Keratinocyte (primary cell): ENCODE measurements at regions not wholly inside any gene's neighbourhood (a gene's known extent, or its start where the extent isn't known, plus 50 kb on each side); places are given as distances from the start of the nearest gene placed in this dataset.

Source experiments
- DNase-seq: peaks from one replicate; pipeline ENCODE4 v3.0.0-alpha.2; 2011; ENCODE audit warnings: low read depth, missing footprints, low spot score
- FAIRE-seq: peaks from 2 replicates; lab custom pipeline; 2011; peaks lifted over from hg19 to GRCh38; lab: Jason Lieb, UNC
- H2AFZ ChIP-seq: 2 replicates; pipeline ENCODE4 v1.6.0; 2012; ENCODE audit warnings: low read length, control low read depth, inconsistent platforms; ENCODE audit not compliant: control insufficient read depth
- H3K27ac ChIP-seq: 2 replicates; pipeline ENCODE4 v1.5.1; 2011; ENCODE audit warnings: low read length; ENCODE audit not compliant: control insufficient read depth, insufficient read depth
- H3K27me3 ChIP-seq: 3 replicates; pipeline ENCODE4 v1.6.0; 2011; ENCODE audit warnings: low read length; ENCODE audit not compliant: control insufficient read depth, insufficient read depth; ENCODE audit errors: extremely low read depth
- H3K36me3 ChIP-seq, 2 experiments: 2 replicates in 1 of 2; 3 replicates in 1 of 2; pipeline ENCODE4 v1.5.1; 2011; ENCODE audit warnings: low read length in 2 of 2, mild to moderate bottlenecking in 1 of 2; ENCODE audit not compliant: control insufficient read depth in 2 of 2, insufficient read depth in 2 of 2; ENCODE audit errors: extremely low read depth in 1 of 2
- H3K4me1 ChIP-seq: 3 replicates; pipeline ENCODE4 v1.5.1; 2011; ENCODE audit warnings: low read length; ENCODE audit not compliant: control insufficient read depth, insufficient read depth; ENCODE audit errors: extremely low read depth
- H3K4me2 ChIP-seq: 3 replicates; pipeline ENCODE4 v1.6.0; 2011; ENCODE audit warnings: low read depth, low read length; ENCODE audit not compliant: control insufficient read depth, insufficient read depth; ENCODE audit errors: extremely low read depth
- H3K4me3 ChIP-seq, 3 experiments: fragments of 200-600 bp in 1 of 3; sonication (generic) in 1 of 3; 2 replicates in 2 of 3; 3 replicates in 1 of 3; pipeline ENCODE4 v1.5.1; 2011 to 2016; ENCODE audit warnings: low read length in 3 of 3, mild to moderate bottlenecking in 3 of 3, control low read depth in 2 of 3, inconsistent platforms in 1 of 3, low read depth in 1 of 3, mixed read lengths in 1 of 3, mixed run types in 1 of 3, moderate library complexity in 1 of 3; ENCODE audit not compliant: control insufficient read depth in 2 of 3, insufficient read depth in 2 of 3; ENCODE audit errors: extremely low read depth in 1 of 3
- H3K79me2 ChIP-seq: 2 replicates; pipeline ENCODE4 v1.6.0; 2012; ENCODE audit warnings: low read length; ENCODE audit not compliant: control insufficient read depth, insufficient read depth
- H3K9ac ChIP-seq: 3 replicates; pipeline ENCODE4 v1.6.0; 2011; ENCODE audit warnings: low read length; ENCODE audit not compliant: control insufficient read depth, insufficient read depth; ENCODE audit errors: extremely low read depth
- H3K9me1 ChIP-seq: 3 replicates; pipeline ENCODE4 v1.6.0; 2011; ENCODE audit warnings: low read length; ENCODE audit not compliant: control insufficient read depth, insufficient read depth; ENCODE audit errors: extremely low read depth
- H3K9me3 ChIP-seq: 2 replicates; pipeline ENCODE4 v1.5.1; 2012; ENCODE audit warnings: low read depth, low read length; ENCODE audit not compliant: control insufficient read depth
- H4K20me1 ChIP-seq: 3 replicates; pipeline ENCODE4 v1.6.0; 2011; ENCODE audit warnings: low read length; ENCODE audit not compliant: control insufficient read depth, insufficient read depth; ENCODE audit errors: extremely low read depth
- EZH2 ChIP-seq: IDR thresholded peaks from one replicate; pipeline ENCODE4 v1.6.1; 2012; ENCODE audit warnings: inconsistent platforms, mild to moderate bottlenecking, low read length, moderate library complexity
- dilution Hi-C: fragments of 300-500 bp; cut with MboI; formaldehyde crosslinking; loops from one replicate; pipeline ENCODE4 v1.7.0; 2020; ENCODE audit warnings: low sequenced_read_pairs; ENCODE audit not compliant: extremely low pct_ligation_motif_present
- TF ChIP-seq, protein P1 (sequence below), 3 experiments: IDR thresholded peaks in 1 of 3; conservative IDR thresholded peaks in 1 of 3; optimal IDR thresholded peaks in 1 of 3; 2 replicates in 2 of 3; 3 replicates in 1 of 3; pipeline versions ENCODE3 to v1.5.1; 2011; ENCODE audit warnings: low read length in 3 of 3, mild to moderate bottlenecking in 3 of 3, moderate library complexity in 2 of 3, control low read depth in 1 of 3, inconsistent platforms in 1 of 3; ENCODE audit not compliant: insufficient read depth in 2 of 3; ENCODE audit errors: extremely low read depth in 1 of 3

DNA sequence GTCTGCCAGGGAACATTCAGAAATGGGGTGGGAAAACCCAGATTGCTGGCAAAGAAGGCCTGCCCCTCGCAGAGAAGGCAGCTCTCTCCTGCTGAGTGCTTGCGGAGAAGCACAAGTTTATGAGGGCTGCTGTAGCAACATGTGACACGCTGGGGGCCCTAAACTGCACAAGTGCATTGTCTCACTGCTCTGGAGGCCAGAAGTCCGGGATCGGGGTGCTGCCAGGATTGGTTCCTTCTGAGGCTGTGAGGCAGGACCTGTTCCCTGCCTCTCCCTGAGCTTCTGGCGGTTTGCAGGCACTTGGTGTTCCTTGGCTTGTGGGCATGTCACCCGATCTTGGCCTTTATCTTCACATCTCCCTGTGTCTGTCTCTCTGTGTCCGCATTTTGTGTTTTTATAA is 75.6 kb upstream of the NEURL1B start:
- H3K4me3 ChIP-seq = no peak overlapping the region
- H3K9me3 ChIP-seq = no peaks in the 10 kb centered on the region
- dilution Hi-C loops = no loop called here
- H3K36me3 ChIP-seq = no peaks in the 10 kb centered on the region
- DNase-seq (no peak), FAIRE-seq (no peak)
- no peak overlapping the region for H3K9ac ChIP-seq
- peaks cover 15% of the 10 kb centered on the region for H3K4me1 ChIP-seq
- no peak overlapping the region for H2AFZ ChIP-seq
- no peak overlapping the region for H3K27ac ChIP-seq
- H4K20me1 ChIP-seq = no peaks in the 10 kb centered on the region
- no peak overlapping the region for H3K4me2 ChIP-seq
- TF ChIP-seq EZH2 = no peak
- TF ChIP-seq, protein P1, sequence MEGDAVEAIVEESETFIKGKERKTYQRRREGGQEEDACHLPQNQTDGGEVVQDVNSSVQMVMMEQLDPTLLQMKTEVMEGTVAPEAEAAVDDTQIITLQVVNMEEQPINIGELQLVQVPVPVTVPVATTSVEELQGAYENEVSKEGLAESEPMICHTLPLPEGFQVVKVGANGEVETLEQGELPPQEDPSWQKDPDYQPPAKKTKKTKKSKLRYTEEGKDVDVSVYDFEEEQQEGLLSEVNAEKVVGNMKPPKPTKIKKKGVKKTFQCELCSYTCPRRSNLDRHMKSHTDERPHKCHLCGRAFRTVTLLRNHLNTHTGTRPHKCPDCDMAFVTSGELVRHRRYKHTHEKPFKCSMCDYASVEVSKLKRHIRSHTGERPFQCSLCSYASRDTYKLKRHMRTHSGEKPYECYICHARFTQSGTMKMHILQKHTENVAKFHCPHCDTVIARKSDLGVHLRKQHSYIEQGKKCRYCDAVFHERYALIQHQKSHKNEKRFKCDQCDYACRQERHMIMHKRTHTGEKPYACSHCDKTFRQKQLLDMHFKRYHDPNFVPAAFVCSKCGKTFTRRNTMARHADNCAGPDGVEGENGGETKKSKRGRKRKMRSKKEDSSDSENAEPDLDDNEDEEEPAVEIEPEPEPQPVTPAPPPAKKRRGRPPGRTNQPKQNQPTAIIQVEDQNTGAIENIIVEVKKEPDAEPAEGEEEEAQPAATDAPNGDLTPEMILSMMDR (optimal IDR thresholded peaks at IDR 0.05 in 1 of 3, IDR thresholded peaks at IDR 0.05 in 1 of 3, conservative IDR thresholded peaks at IDR 0.05 in 1 of 3; ENCODE audit: extremely low read depth in 1 of 3, insufficient read depth in 2 of 3, low read length in 3 of 3) = no peak
- peaks cover 29% of the 10 kb centered on the region for H3K27me3 ChIP-seq
- H3K9me1 ChIP-seq = no peaks in the 10 kb centered on the region
- H3K79me2 ChIP-seq = no peaks in the 10 kb centered on the region

DNA sequence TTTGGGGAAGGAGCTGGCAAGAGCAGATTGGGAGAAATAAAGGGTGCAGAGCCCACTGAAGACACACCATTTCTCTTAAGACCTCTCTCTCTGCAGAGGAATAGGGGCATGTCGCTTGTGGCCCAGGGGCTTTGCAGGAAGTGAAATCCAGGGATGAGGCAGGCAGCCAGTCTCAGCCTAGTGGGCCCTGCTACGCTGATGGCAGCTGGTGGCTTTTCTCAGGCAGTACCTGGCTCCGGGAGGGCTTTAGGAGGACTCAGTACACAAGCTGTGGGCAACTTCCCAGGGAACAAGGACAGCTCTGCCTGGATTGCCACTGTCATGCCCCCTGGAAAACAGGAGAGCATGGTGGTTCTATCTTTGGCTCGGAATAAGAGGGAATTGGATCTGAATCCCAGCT is 76.2 kb upstream of the NEURL1B start:
- H3K27me3 ChIP-seq = peaks cover 25% of the 10 kb centered on the region
- H3K9me1 ChIP-seq = no peaks in the 10 kb centered on the region
- no peaks in the 10 kb centered on the region for H3K79me2 ChIP-seq
- FAIRE-seq (no peak), DNase-seq (no peak)
- H3K9me3 ChIP-seq = no peaks in the 10 kb centered on the region
- H3K27ac ChIP-seq = no peak overlapping the region
- no peak overlapping the region for H3K9ac ChIP-seq
- H3K36me3 ChIP-seq = no peaks in the 10 kb centered on the region
- no peak overlapping the region for H3K4me3 ChIP-seq
- no peaks in the 10 kb centered on the region for H4K20me1 ChIP-seq
- TF ChIP-seq EZH2 = no peak
- TF ChIP-seq, protein P1 (optimal IDR thresholded peaks at IDR 0.05 in 1 of 3, IDR thresholded peaks at IDR 0.05 in 1 of 3, conservative IDR thresholded peaks at IDR 0.05 in 1 of 3; ENCODE audit: extremely low read depth in 1 of 3, insufficient read depth in 2 of 3, low read length in 3 of 3) = no peak
- dilution Hi-C loops = no loop called here
- H3K4me2 ChIP-seq = no peak overlapping the region
- H2AFZ ChIP-seq = no peak overlapping the region
- H3K4me1 ChIP-seq = peaks cover 15% of the 10 kb centered on the region
